ENCODE measurements at regions not wholly inside any gene's neighbourhood (a gene's known extent, or its start where the extent isn't known, plus 50 kb on each side); places are given as distances from the start of the nearest gene placed in this dataset.

- TF ChIP-seq CTCF (conservative IDR thresholded peaks at IDR 0.05; ENCODE audit: low read depth in 2 of 2) (no peak), STAT1 (IDR thresholded peaks at IDR 0.05; ENCODE audit: unreplicated experiment) (no peak)
These were observed 76.8 kb upstream of the PRKG1 start (continued) for GRCh38 chr10:50997461-50997860.

DNA sequence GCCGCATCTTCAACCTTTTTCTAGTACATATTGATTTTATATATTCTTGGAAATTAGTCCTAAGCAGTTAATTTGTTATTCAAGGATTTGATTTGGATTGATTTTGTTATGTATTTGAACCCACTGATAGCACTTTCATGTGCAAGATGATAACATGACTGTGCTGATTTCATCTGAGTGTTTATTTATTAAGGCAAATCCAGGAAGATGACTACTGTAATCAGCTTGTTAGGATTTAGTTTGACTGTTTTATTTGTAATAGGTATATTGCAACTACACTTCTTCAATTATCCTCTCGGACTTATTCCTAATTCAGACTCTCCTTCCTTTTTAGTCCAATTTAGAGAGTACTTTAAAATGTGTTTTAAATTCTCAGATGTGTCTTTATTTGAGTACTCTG, 75.1 kb upstream of the PRKG1 start:
- H3K27ac Mint-ChIP-seq: no peak overlapping the region
- Histone ChIP-seq H3K79me2 (replicated peaks; ENCODE audit: insufficient read depth) (no peaks in the 10 kb centered on the region), H3K4me2 (no peak overlapping the region), H3K27ac (ENCODE audit: low read depth) (no peak overlapping the region), H3K27me3 (ENCODE audit: insufficient read depth) (peaks cover 6% of the 10 kb centered on the region; the same call in 1 of the 2 replicates), H2AFZ (no peak overlapping the region), H3K4me3 (no peak overlapping the region), H3F3A (replicated peaks; ENCODE audit: low read depth) (no peaks in the 10 kb centered on the region), H3K4me1 (ENCODE audit: insufficient read depth) (no peaks in the 10 kb centered on the region), H3K36me3 (ENCODE audit: insufficient read depth) (no peaks in the 10 kb centered on the region), H4K20me1 (replicated peaks; ENCODE audit: insufficient read depth) (no peaks in the 10 kb centered on the region), H3K9me2 (ENCODE audit: insufficient read depth) (no peaks in the 10 kb centered on the region)
- no peak for TF ChIP-seq ETS1 (IDR thresholded peaks at IDR 0.05)
- no peak for TF ChIP-seq STAT1 (IDR thresholded peaks at IDR 0.05; ENCODE audit: unreplicated experiment)
- no peak for TF ChIP-seq EZH2phosphoT487 (IDR thresholded peaks at IDR 0.05; ENCODE audit: unreplicated experiment)
- TF ChIP-seq, protein P1, sequence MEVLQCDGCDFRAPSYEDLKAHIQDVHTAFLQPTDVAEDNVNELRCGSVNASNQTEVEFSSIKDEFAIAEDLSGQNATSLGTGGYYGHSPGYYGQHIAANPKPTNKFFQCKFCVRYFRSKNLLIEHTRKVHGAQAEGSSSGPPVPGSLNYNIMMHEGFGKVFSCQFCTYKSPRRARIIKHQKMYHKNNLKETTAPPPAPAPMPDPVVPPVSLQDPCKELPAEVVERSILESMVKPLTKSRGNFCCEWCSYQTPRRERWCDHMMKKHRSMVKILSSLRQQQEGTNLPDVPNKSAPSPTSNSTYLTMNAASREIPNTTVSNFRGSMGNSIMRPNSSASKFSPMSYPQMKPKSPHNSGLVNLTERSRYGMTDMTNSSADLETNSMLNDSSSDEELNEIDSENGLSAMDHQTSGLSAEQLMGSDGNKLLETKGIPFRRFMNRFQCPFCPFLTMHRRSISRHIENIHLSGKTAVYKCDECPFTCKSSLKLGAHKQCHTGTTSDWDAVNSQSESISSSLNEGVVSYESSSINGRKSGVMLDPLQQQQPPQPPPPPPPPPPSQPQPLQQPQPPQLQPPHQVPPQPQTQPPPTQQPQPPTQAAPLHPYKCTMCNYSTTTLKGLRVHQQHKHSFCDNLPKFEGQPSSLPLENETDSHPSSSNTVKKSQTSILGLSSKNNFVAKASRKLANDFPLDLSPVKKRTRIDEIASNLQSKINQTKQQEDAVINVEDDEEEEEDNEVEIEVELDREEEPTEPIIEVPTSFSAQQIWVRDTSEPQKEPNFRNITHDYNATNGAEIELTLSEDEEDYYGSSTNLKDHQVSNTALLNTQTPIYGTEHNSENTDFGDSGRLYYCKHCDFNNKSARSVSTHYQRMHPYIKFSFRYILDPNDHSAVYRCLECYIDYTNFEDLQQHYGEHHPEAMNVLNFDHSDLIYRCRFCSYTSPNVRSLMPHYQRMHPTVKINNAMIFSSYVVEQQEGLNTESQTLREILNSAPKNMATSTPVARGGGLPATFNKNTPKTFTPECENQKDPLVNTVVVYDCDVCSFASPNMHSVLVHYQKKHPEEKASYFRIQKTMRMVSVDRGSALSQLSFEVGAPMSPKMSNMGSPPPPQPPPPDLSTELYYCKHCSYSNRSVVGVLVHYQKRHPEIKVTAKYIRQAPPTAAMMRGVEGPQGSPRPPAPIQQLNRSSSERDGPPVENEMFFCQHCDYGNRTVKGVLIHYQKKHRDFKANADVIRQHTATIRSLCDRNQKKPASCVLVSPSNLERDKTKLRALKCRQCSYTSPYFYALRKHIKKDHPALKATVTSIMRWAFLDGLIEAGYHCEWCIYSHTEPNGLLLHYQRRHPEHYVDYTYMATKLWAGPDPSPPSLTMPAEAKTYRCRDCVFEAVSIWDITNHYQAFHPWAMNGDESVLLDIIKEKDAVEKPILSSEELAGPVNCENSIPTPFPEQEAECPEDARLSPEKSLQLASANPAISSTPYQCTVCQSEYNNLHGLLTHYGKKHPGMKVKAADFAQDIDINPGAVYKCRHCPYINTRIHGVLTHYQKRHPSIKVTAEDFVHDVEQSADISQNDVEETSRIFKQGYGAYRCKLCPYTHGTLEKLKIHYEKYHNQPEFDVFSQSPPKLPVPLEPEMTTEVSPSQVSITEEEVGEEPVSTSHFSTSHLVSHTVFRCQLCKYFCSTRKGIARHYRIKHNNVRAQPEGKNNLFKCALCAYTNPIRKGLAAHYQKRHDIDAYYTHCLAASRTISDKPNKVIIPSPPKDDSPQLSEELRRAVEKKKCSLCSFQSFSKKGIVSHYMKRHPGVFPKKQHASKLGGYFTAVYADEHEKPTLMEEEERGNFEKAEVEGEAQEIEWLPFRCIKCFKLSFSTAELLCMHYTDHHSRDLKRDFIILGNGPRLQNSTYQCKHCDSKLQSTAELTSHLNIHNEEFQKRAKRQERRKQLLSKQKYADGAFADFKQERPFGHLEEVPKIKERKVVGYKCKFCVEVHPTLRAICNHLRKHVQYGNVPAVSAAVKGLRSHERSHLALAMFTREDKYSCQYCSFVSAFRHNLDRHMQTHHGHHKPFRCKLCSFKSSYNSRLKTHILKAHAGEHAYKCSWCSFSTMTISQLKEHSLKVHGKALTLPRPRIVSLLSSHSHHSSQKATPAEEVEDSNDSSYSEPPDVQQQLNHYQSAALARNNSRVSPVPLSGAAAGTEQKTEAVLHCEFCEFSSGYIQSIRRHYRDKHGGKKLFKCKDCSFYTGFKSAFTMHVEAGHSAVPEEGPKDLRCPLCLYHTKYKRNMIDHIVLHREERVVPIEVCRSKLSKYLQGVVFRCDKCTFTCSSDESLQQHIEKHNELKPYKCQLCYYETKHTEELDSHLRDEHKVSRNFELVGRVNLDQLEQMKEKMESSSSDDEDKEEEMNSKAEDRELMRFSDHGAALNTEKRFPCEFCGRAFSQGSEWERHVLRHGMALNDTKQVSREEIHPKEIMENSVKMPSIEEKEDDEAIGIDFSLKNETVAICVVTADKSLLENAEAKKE (CRISPR knock-in tag; IDR thresholded peaks at IDR 0.05): no peak
- no peak for TF ChIP-seq ZNF114 (CRISPR knock-in tag; IDR thresholded peaks at IDR 0.05)
- no peak for TF ChIP-seq CTCF (conservative IDR thresholded peaks at IDR 0.05; ENCODE audit: low read depth in 2 of 2)
- TF ChIP-seq EZH2 (IDR thresholded peaks at IDR 0.05; ENCODE audit: low read depth, unreplicated experiment): no peak
- TF ChIP-seq ZNF331 (CRISPR knock-in tag; IDR thresholded peaks at IDR 0.05; ENCODE audit: low read depth): no peak
- TF ChIP-seq CREB1 (CRISPR knock-in tag; IDR thresholded peaks at IDR 0.05; ENCODE audit: low read depth): no peak
- H3K4me3 Mint-ChIP-seq: no peak overlapping the region
- H3K9me3 Mint-ChIP-seq: no peaks in the 10 kb centered on the region
- no peaks in the 10 kb centered on the region for H3K4me1 Mint-ChIP-seq
- H3K36me3 Mint-ChIP-seq (ENCODE audit: low read depth): no peaks in the 10 kb centered on the region
- H3K27me3 Mint-ChIP-seq (ENCODE audit: insufficient read depth, low read depth, poor library complexity): peaks cover 2% of the 10 kb centered on the region
- no peak for ATAC-seq
- no peak for DNase-seq (ENCODE audit: low spot score)

Measured in GM23338 (cell line).